Mucosa of stomach (tissue), 1 donor: ENCODE measurements at regions not wholly inside any gene's neighbourhood (a gene's known extent, or its start where the extent isn't known, plus 50 kb on each side); places are given as distances from the start of the nearest gene placed in this dataset.

ENCODE experiments used
- H3K27me3 ChIP-seq: one replicate; pipeline ENCODE4 v1.7.0; 2013; ENCODE audit warnings: mild to moderate bottlenecking, low read length; ENCODE audit not compliant: control insufficient read depth, insufficient read depth
- H3K36me3 ChIP-seq: one replicate; pipeline ENCODE4 v1.7.0; 2013; ENCODE audit warnings: low read length; ENCODE audit not compliant: control insufficient read depth, insufficient read depth
- H3K4me1 ChIP-seq: one replicate; pipeline ENCODE4 v1.7.0; 2013; ENCODE audit warnings: mild to moderate bottlenecking, low read length; ENCODE audit not compliant: control insufficient read depth, insufficient read depth
- H3K4me3 ChIP-seq: one replicate; pipeline ENCODE4 v1.7.0; 2013; ENCODE audit warnings: low read length
- H3K9ac ChIP-seq: one replicate; pipeline ENCODE4 v1.7.0; 2013; ENCODE audit warnings: mild to moderate bottlenecking, low read length, moderate library complexity
- H3K9me3 ChIP-seq: one replicate; pipeline ENCODE4 v1.7.0; 2013; ENCODE audit warnings: mild to moderate bottlenecking, low read length, moderate library complexity; ENCODE audit not compliant: control insufficient read depth
- donor health status: Pancreatic carcinoma.

DNA sequence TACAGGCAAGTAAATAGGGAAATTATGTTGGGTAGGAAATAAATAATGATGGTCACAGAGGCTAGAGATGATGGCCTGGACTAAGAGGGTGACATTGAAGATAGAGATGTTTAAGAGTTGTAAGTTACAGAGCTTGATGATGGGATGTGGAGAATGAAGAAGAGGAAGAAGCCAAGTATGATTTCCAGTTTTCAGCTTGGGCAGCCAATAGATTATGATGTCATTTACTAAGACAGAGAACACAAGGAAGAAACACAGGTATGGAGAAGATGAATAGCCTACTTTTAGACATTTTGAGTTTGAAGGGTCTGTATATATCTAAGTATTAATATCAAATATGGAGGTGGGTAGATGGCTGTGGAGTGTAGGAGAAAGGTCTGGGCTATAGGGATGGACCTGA, 56.0 kb upstream of the PRELP start:
- no peaks in the 10 kb centered on the region for H3K27me3 ChIP-seq

DNA sequence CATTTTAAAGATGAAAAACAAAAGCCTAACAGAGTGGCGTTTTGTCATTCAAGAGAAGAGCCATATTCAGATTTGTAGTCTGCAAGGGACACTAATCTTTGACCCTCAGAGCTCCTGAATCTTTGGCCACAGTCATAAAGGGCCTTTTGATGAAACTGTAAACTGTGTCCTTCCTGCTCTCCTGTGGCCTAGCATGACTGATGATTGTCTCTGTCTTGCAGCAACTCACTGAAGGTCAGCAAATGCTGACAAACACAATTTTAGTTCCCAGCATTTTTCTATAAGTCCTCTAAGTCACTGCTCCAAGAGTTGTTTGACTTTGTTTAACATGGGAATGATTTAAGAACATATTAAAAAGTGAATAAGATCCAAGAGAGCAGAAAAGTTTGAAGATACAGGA, 55.3 kb upstream of the PRELP start:
- H3K4me3 ChIP-seq = no peak overlapping the region
- H3K9me3 ChIP-seq = no peaks in the 10 kb centered on the region
- no peaks in the 10 kb centered on the region for H3K27me3 ChIP-seq
- peaks cover 6% of the 10 kb centered on the region for H3K4me1 ChIP-seq
- no peaks in the 10 kb centered on the region for H3K36me3 ChIP-seq
- H3K9ac ChIP-seq = no peak overlapping the region

More for the DNA sequence above, 56.0 kb upstream of the PRELP start:
- Histone ChIP-seq H3K4me3 (no peak overlapping the region), H3K36me3 (no peaks in the 10 kb centered on the region), H3K9me3 (no peaks in the 10 kb centered on the region), H3K9ac (no peak overlapping the region), H3K4me1 (no peaks in the 10 kb centered on the region)

DNA sequence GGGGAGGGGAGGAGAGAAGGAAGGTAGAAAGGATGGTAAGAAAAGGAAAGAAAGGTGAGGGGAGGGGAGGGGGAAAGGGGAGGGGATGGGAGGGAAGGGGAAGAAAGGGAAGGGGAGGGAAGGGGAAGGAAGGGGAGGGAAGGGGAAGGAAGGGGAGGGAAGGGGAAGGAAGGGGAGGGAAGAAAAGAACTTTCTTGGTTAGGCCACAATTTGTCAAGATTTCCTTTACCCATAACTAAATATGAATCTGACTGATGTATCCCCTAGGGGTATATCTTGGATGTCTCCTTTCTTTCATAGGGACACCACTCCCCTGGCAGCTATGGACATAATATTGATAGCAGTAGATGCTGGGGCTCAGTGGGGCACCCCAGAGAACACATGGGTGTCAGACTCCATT, 54.4 kb upstream of the PRELP start:
- Histone ChIP-seq H3K36me3 (no peaks in the 10 kb centered on the region), H3K27me3 (no peaks in the 10 kb centered on the region), H3K4me1 (peaks cover 16% of the 10 kb centered on the region), H3K4me3 (no peak overlapping the region), H3K9me3 (no peaks in the 10 kb centered on the region), H3K9ac (no peak overlapping the region)

DNA sequence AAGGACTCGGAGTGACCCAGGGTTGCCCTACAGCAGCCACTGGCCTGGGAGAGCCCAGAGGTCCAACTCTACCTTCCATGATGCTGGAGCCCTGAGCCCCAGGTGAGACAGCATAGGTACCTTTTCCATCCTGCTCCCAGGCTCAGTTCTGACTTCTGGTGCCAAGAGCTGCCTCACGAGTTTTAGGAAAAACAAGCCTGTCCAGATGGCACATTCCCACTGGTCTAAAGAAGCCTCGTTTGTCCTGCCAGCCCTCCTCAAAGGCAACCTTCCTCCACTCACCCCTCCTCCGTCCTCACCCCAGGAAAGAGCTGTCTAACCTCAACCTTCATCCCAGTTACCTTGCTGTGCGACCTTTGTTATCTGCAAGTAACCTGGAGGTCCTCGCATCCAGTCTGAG, 53.5 kb upstream of the PRELP start:
- H3K4me1 ChIP-seq = peaks cover 25% of the 10 kb centered on the region
- no peaks in the 10 kb centered on the region for H3K27me3 ChIP-seq
- H3K9ac ChIP-seq = no peak overlapping the region
- no peaks in the 10 kb centered on the region for H3K9me3 ChIP-seq
- H3K36me3 ChIP-seq = no peaks in the 10 kb centered on the region
- no peak overlapping the region for H3K4me3 ChIP-seq

DNA sequence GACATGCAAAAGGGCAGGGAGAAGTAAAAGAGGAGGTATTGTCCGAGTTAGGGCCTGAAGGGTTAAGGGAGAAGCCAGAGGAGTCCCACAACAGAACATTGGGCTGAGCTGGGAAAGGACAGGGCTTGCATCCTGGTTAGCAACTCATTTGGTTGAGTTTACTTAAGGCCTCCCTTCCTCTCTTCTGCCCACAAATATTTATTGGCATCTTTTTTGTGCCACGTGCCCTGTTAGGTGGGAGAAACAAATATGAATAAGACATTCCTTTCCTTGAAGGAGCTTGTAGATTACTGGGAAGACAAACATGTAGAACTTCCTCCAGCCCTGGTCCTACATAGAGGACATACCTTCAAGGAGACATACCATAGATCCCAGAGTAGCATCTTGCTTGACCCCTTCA, 53.0 kb upstream of the PRELP start:
- Histone ChIP-seq H3K9ac (no peak overlapping the region), H3K4me3 (no peak overlapping the region), H3K36me3 (no peaks in the 10 kb centered on the region), H3K27me3 (no peaks in the 10 kb centered on the region), H3K4me1 (peaks cover 27% of the 10 kb centered on the region), H3K9me3 (no peaks in the 10 kb centered on the region)

DNA sequence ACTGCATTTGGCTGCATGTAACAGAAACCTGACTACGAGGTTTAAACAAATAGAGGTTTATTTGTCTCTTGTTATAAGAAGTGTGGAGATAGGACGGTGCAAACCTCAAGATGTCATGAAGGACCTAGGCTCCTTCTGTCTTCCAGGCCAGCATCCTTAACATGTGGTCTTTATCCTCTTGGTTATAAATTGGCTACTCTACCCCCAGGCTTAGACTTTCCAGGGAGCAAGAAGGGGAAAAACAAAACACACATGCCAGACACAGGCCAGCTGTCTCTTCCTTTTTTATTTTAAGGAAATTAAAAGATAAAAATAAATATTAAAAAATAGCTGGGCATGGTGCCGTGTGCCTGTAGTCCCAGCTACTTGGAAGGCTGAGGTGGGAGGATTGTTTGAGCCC, 51.3 kb upstream of the PRELP start:
- H3K4me3 ChIP-seq = no peak overlapping the region
- H3K27me3 ChIP-seq = no peaks in the 10 kb centered on the region
- no peaks in the 10 kb centered on the region for H3K9me3 ChIP-seq
- H3K4me1 ChIP-seq = peaks cover 35% of the 10 kb centered on the region
- H3K36me3 ChIP-seq = no peaks in the 10 kb centered on the region
- no peak overlapping the region for H3K9ac ChIP-seq

DNA sequence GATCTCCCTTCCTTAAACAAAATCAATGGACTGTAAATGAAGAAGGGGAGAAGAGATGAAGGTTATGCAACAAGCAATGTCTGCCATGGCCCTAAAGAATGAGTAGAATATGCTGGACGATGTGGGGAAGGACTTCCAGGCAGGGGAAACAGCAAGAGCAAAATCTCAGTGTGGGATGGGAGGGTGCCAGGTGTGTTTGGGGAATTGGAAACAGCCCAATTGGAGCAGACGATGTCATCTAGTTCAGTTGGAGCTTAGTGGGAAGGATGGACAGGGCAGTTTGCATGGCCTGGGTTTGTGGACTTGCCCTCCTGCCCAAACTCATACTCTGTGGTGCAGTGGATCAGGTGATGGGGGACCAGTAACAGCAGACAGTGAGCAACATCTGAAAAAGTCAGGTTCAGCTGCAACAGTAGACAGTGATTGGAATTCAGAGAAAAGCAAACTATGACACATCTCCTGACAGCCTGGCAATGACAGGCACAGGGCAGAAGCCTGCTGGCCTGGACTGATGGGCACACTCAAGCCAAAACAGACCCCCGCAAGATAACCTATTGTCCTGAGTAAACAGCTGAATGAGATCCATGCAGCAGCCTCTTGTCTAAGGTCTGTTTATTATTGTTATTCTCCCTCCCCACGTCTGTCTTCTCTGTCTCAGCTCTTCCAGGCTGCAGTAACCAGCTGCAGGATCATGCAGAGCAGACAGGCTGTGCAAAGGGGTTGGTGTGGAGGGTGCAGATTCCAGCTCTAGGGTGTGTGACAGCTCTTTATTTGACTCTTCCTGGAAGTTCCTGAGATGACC, 50.5 kb upstream of the PRELP start:
- no peaks in the 10 kb centered on the region for H3K27me3 ChIP-seq
- no peak overlapping the region for H3K4me3 ChIP-seq
- no peaks in the 10 kb centered on the region for H3K36me3 ChIP-seq
- no peaks in the 10 kb centered on the region for H3K9me3 ChIP-seq
- H3K9ac ChIP-seq = no peak overlapping the region
- H3K4me1 ChIP-seq = peaks cover 35% of the 10 kb centered on the region

- H3K9ac ChIP-seq = no peak overlapping the region
- no peak overlapping the region for H3K4me3 ChIP-seq
- H3K9me3 ChIP-seq = no peaks in the 10 kb centered on the region
These were observed 50.0 kb upstream of the PRELP start for GRCh38 chr1:203425663-203425975.

More at GRCh38 chr1:203425663-203425975, 50.0 kb upstream of the PRELP start:
- no peaks in the 10 kb centered on the region for H3K36me3 ChIP-seq
- H3K27me3 ChIP-seq = no peaks in the 10 kb centered on the region
- peaks cover 35% of the 10 kb centered on the region for H3K4me1 ChIP-seq
